Karpas-422 (cell line): ENCODE measurements at regions not wholly inside any gene's neighbourhood (a gene's known extent, or its start where the extent isn't known, plus 50 kb on each side); places are given as distances from the start of the nearest gene placed in this dataset.

Source experiments
- DNase-seq: peaks from one replicate; pipeline ENCODE4 v3.0.0-alpha.2; 2015
- H2AFZ ChIP-seq: fragments of 200-600 bp; sonication (generic); 2 replicates; pipeline ENCODE4 v1.6.1; 2014; ENCODE audit warnings: antibody characterized with exemption, low read length, mixed read lengths
- H3K27ac ChIP-seq: fragments of 200-600 bp; sonication (generic); 2 replicates; pipeline ENCODE4 v1.5.1; 2014; ENCODE audit warnings: mild to moderate bottlenecking, low read length, moderate library complexity
- H3K27me3 ChIP-seq: fragments of 200-600 bp; sonication (generic); 2 replicates; pipeline ENCODE4 v1.6.1; 2014; ENCODE audit warnings: low read length, mixed read lengths
- H3K36me3 ChIP-seq: fragments of 200-600 bp; sonication (generic); 2 replicates; pipeline ENCODE4 v1.6.1; 2014; ENCODE audit warnings: low read length, mixed read lengths; ENCODE audit not compliant: insufficient read depth
- H3K4me1 ChIP-seq: fragments of 200-600 bp; sonication (generic); 2 replicates; pipeline ENCODE4 v1.6.1; 2014; ENCODE audit warnings: mild to moderate bottlenecking, low read length, mixed read lengths
- H3K4me2 ChIP-seq: fragments of 200-600 bp; sonication (generic); 2 replicates; pipeline ENCODE4 v1.6.1; 2014; ENCODE audit warnings: low read length, low read depth, mild to moderate bottlenecking; ENCODE audit not compliant: poor library complexity, severe bottlenecking
- H3K4me3 ChIP-seq: fragments of 200-600 bp; sonication (generic); 2 replicates; pipeline ENCODE4 v1.5.1; 2014; ENCODE audit warnings: mild to moderate bottlenecking, antibody characterized with exemption, low read length, mixed read lengths
- H3K79me2 ChIP-seq: fragments of 200-600 bp; sonication (generic); 2 replicates; pipeline ENCODE4 v1.6.1; 2014; ENCODE audit warnings: mild to moderate bottlenecking, low read length, mixed read lengths
- H3K9ac ChIP-seq: fragments of 200-600 bp; sonication (generic); 2 replicates; pipeline ENCODE4 v1.6.0; 2014; ENCODE audit warnings: low read length
- H3K9me2 ChIP-seq: fragments of 200-600 bp; sonication (generic), shearing (Covaris generic); replicated peaks from 2 replicates; pipeline ENCODE4 v1.6.0; 2014; ENCODE audit warnings: mild to moderate bottlenecking, low read length, moderate library complexity; ENCODE audit not compliant: insufficient read depth
- H3K9me3 ChIP-seq: fragments of 300-700, 200-600 bp; sonication (generic); 2 replicates; pipeline ENCODE4 v1.6.1; 2014; ENCODE audit warnings: low read length, mixed read lengths
- H4K20me1 ChIP-seq: fragments of 200-600 bp; sonication (generic); 2 replicates; pipeline ENCODE4 v1.6.1; 2014; ENCODE audit warnings: mild to moderate bottlenecking, antibody characterized with exemption, low read length, low read depth; ENCODE audit not compliant: insufficient read depth

DNA sequence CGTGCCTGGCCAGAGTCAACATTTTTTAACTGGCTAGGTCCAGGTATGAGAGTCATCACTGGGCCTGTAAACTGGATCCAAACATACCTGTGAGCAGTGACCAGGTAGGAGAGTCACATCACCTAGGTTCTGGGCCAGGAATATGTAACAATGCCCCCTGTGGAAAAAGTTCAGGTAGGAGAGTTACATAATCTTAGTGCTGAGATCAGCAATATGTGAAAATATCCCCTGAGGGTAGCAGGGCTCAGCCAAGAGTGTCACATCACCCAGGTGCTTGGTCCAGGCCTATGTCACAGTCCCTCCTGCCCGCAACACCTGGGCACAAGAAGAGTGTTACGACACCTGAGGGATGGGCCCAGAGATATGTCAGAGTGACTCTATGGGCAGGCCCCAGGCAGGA is 2104.7 kb downstream of the TP53TG3F start:
- Histone ChIP-seq H3K4me1 (no peaks in the 10 kb centered on the region), H3K27me3 (no peaks in the 10 kb centered on the region), H3K4me2 (no peak overlapping the region), H2AFZ (no peak overlapping the region), H3K36me3 (no peaks in the 10 kb centered on the region), H3K9me2 (no peaks in the 10 kb centered on the region), H3K9me3 (peaks cover 56% of the 10 kb centered on the region), H3K79me2 (no peaks in the 10 kb centered on the region), H3K4me3 (no peak overlapping the region), H3K9ac (no peak overlapping the region), H3K27ac (no peak overlapping the region), H4K20me1 (no peaks in the 10 kb centered on the region)
- DNase-seq, result no peak

DNA sequence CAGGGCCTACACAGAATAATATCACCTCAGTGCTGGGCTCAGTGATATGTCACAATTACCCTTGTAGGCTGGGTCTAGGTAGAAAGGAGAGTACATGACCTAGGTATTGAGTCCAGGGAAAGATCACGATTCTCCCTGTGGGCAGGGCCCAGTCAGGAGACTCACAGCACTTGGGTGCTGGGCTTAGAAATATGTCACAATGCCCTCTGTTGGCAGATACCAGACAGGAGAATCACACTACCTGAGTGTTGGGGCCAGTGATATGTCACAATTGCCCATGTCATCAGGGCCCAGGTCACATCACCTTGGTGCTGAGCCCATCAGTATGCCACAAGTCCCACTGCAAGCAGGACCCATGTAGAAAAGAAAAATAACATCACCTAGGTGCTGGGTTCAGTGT is 2105.5 kb downstream of the TP53TG3F start:
- H3K4me2 ChIP-seq, result no peak overlapping the region
- H3K36me3 ChIP-seq, result no peaks in the 10 kb centered on the region
- no peaks in the 10 kb centered on the region for H4K20me1 ChIP-seq
- H2AFZ ChIP-seq, result no peak overlapping the region
- no peaks in the 10 kb centered on the region for H3K4me1 ChIP-seq
- H3K9me3 ChIP-seq, result peaks cover 61% of the 10 kb centered on the region
- DNase-seq, result no peak
- no peak overlapping the region for H3K27ac ChIP-seq
- no peak overlapping the region for H3K9ac ChIP-seq
- no peaks in the 10 kb centered on the region for H3K9me2 ChIP-seq
- H3K4me3 ChIP-seq, result no peak overlapping the region
- H3K79me2 ChIP-seq, result no peaks in the 10 kb centered on the region
- H3K27me3 ChIP-seq, result no peaks in the 10 kb centered on the region

DNA sequence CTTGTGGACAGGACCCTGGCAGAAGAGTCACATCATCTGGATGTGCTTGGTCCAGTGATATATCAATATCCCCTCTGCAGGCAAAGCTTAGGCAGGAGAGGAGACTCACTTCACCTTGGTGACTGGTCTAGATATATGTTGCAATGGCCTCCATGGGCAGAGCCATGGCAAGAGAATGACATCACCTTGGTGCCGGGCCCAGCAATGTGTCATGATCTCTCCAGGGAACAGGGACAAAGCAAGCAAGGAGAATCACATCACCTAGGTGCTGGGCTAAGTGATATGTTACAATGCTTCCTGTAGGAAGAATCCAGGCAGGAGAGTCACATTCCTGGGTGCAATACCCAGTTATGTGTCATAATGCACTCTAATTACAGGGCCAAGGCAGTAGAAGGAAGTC is 2106.2 kb downstream of the TP53TG3F start:
- Histone ChIP-seq H2AFZ (no peak overlapping the region), H3K4me2 (no peak overlapping the region), H3K36me3 (no peaks in the 10 kb centered on the region), H3K9ac (no peak overlapping the region), H3K4me3 (no peak overlapping the region), H3K4me1 (no peaks in the 10 kb centered on the region), H3K9me2 (no peaks in the 10 kb centered on the region), H4K20me1 (no peaks in the 10 kb centered on the region), H3K9me3 (peaks cover 64% of the 10 kb centered on the region), H3K27ac (no peak overlapping the region), H3K79me2 (no peaks in the 10 kb centered on the region), H3K27me3 (no peaks in the 10 kb centered on the region)
- no peak for DNase-seq

DNA sequence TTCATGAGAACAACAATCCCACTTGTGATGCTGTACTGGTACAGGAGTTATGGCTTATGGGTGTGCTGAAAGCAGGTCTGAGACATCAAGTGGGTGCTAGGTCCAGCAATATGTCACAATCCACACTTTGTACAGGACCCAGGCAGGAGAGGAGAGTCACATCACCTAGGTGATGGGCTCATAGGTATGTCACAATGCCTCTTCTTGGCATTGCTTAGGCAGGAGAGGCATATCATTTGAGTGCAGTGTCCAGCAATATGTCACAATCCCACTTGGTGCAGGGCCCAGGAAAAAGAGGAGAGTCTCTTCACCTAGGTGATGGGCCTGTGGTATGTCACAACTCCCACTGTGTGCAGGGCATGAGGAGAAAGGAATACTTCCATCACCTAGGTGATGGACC is 2110.0 kb downstream of the TP53TG3F start:
- Histone ChIP-seq H3K36me3 (no peaks in the 10 kb centered on the region), H3K4me2 (no peak overlapping the region), H3K27ac (no peak overlapping the region), H3K79me2 (no peaks in the 10 kb centered on the region), H3K27me3 (no peaks in the 10 kb centered on the region), H3K4me3 (no peak overlapping the region), H3K9me3 (peaks cover 49% of the 10 kb centered on the region), H4K20me1 (no peaks in the 10 kb centered on the region), H3K4me1 (no peaks in the 10 kb centered on the region), H3K9me2 (no peaks in the 10 kb centered on the region), H3K9ac (no peak overlapping the region), H2AFZ (no peak overlapping the region)
- no peak for DNase-seq

DNA sequence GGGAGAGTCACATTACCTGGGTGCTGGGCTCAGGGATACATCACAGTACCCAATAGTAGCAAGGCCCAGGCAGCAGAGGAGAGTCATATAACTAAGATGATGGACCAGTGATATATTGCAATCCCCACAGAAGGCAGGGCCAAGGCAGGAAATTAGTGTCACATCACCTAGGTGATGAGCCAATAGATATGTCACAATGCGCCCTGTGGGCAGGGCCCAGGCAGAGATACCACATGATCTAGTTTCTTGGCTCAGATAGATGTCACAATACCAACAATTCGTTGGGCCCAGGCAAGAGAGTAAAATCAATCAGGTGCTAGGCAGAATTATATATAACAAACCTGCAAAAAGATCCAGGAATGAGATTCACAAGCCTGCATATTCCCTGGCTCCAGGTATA is 2111.5 kb downstream of the TP53TG3F start:
- H3K4me1 ChIP-seq, result no peaks in the 10 kb centered on the region
- H3K9me2 ChIP-seq, result no peaks in the 10 kb centered on the region
- DNase-seq, result no peak
- no peaks in the 10 kb centered on the region for H3K27me3 ChIP-seq
- peaks cover 34% of the 10 kb centered on the region; the same call in 1 of the 2 replicates for H3K9me3 ChIP-seq
- H3K79me2 ChIP-seq, result no peaks in the 10 kb centered on the region
- H3K4me2 ChIP-seq, result no peak overlapping the region
- no peak overlapping the region for H2AFZ ChIP-seq
- H3K9ac ChIP-seq, result no peak overlapping the region
- no peaks in the 10 kb centered on the region for H4K20me1 ChIP-seq
- H3K4me3 ChIP-seq, result no peak overlapping the region
- H3K36me3 ChIP-seq, result no peaks in the 10 kb centered on the region
- H3K27ac ChIP-seq, result no peak overlapping the region

DNA sequence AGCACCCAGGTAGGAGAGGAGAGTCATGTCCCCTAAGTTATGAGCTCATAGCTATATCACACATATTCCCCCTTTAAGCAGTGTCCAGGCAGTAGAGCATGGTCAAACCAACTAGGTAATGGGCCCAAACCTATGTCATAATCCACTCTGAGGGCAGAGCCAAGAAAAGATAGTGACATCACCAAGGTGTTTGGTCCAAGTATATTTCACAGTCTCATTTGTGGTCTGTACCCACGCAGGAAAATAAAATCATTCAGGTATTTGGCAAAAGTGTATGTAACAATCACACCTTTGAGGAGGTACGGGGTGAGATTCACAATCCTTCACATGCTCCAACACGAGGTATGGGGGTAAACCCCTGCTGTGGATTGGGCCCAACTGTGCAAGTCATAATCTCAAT is 2112.8 kb downstream of the TP53TG3F start:
- H3K9ac ChIP-seq, result no peak overlapping the region
- no peak overlapping the region for H2AFZ ChIP-seq
- no peaks in the 10 kb centered on the region for H3K9me2 ChIP-seq
- no peaks in the 10 kb centered on the region for H3K36me3 ChIP-seq
- DNase-seq, result no peak
- no peak overlapping the region for H3K4me2 ChIP-seq
- H4K20me1 ChIP-seq, result no peaks in the 10 kb centered on the region
- no peaks in the 10 kb centered on the region for H3K79me2 ChIP-seq
- no peaks in the 10 kb centered on the region for H3K4me1 ChIP-seq
- H3K9me3 ChIP-seq, result peaks cover 34% of the 10 kb centered on the region; the same call in 1 of the 2 replicates
- no peaks in the 10 kb centered on the region for H3K27me3 ChIP-seq
- no peak overlapping the region for H3K4me3 ChIP-seq
- no peak overlapping the region for H3K27ac ChIP-seq

DNA sequence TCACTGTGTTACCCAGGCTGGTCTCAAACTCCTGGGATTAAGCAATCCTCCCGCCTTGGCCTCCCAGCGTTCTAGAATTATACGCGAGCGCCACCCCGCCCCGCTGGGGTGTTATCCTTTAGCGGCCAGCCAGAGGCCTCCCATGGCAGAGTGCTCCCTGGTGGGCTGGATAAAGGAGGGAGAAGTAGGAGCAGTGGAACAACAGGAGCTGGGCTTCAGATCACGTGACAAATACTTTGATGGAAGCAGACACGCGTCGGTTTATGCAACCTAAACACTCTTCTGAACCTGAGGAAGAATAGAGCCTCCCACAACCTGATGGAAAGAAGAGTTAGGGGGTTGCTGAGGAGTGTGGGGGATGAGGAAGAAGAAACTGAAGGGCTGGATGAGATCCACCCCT is 2114.0 kb downstream of the TP53TG3F start:
- no peaks in the 10 kb centered on the region for H3K36me3 ChIP-seq
- H2AFZ ChIP-seq, result no peak overlapping the region
- no peaks in the 10 kb centered on the region for H4K20me1 ChIP-seq
- H3K4me3 ChIP-seq, result no peak overlapping the region
- no peaks in the 10 kb centered on the region for H3K9me2 ChIP-seq
- no peak overlapping the region for H3K27ac ChIP-seq
- H3K27me3 ChIP-seq, result no peaks in the 10 kb centered on the region
- H3K9me3 ChIP-seq, result peaks cover 35% of the 10 kb centered on the region; the same call in 1 of the 2 replicates
- H3K9ac ChIP-seq, result no peak overlapping the region
- H3K79me2 ChIP-seq, result no peaks in the 10 kb centered on the region
- H3K4me1 ChIP-seq, result no peaks in the 10 kb centered on the region
- no peak for DNase-seq
- no peak overlapping the region for H3K4me2 ChIP-seq

DNA sequence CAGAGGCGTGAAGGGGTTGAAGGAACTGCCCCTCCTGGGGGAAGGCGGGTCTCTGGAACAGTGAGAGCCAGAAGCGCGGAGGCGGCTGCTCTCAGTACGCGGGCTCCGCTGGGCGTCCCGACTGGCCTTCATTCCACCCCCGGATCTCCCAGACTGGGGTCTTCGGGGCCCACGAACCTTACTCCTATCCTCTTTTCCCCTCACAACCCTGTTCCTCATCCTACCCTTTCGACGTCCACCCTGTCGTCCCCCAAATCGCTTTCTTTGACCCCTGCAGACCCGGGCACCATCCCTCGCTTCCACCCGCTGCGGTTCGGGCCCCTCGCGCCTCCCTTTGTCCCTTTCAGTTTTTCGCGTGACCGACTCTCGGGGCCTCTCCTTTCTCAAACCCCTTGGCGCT is 2114.6 kb downstream of the TP53TG3F start:
- no peak overlapping the region for H3K4me2 ChIP-seq
- H2AFZ ChIP-seq, result no peak overlapping the region
- H3K9me3 ChIP-seq, result peaks cover 36% of the 10 kb centered on the region

More for the DNA sequence above, 2114.6 kb downstream of the TP53TG3F start:
- Histone ChIP-seq H3K27me3 (no peaks in the 10 kb centered on the region), H3K4me3 (no peak overlapping the region), H3K9me2 (no peaks in the 10 kb centered on the region), H3K79me2 (no peaks in the 10 kb centered on the region), H3K4me1 (no peaks in the 10 kb centered on the region), H3K27ac (no peak overlapping the region), H3K36me3 (no peaks in the 10 kb centered on the region), H3K9ac (no peak overlapping the region), H4K20me1 (no peaks in the 10 kb centered on the region)
- no peak for DNase-seq
